ENCODE measurements at regions not wholly inside any gene's neighbourhood (a gene's known extent, or its start where the extent isn't known, plus 50 kb on each side); places are given as distances from the start of the nearest gene placed in this dataset.

GRCh38 chr15:47505712-47506328 is 211.5 kb upstream of the SEMA6D start:
- DNase-seq (ENCODE audit: low read depth): no peak

GRCh38 chr15:47506329-47507100 is 210.8 kb upstream of the SEMA6D start:
- DNase-seq (ENCODE audit: low read depth): no peak

DNA sequence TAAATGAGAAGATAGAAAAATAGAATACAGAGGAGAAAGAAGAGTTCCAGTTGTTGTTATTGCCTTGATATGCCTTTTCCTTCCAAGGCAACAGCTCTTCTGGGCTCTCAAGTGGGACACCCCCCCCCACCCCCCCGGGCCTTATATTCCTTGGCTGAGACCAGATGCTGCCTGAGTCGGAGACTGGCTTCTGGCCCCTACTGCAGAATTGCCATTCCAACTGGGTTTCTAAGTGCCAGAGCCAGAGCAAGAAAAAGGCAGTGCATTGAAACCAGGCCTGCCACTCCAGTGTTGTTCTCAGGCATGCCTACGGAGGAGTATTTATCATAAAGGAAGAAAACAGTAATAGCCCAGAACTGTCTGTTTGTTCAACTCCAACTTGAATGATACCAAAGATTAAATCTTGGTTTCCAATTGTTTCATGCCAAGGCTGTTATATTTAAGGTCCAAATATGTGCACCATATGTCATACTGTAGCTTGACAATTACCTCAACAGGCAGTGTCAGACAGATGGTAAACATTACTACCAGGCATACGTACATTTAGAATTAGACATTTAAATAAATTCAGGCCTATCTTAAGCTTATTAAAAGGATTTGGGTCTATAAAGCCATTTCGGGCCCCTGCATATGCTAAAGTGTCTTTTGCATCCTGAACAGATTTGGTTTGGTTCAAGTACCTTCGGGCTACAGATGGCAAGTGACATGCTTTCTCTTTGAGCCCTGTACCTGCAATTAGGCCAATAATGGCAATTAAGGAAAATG is 209.9 kb upstream of the SEMA6D start:
- DNase-seq (ENCODE audit: low read depth): no peak

- DNase-seq (ENCODE audit: low read depth): no peak
These were observed 206.0 kb upstream of the SEMA6D start for GRCh38 chr15:47511261-47511660.

DNA sequence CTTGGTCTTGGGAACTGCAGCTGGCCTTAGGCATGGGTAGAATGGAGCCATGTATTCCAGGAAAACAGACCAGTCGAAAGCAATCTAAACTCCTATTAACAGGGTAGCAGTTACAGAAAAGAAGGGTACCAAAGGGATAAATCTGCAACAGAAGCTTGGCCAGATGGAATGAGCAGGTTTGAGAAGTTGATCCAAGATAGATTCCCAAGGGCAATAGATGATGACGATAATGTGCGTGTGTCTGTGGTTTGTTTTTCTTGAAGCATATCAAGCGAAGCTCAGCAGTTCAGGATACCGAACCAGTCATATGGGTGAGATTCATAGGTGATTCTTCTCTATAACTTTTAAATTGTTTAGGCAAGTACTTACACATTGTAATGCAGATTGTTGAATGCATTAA is 203.8 kb upstream of the SEMA6D start:
- no peak for DNase-seq (ENCODE audit: low read depth)

DNA sequence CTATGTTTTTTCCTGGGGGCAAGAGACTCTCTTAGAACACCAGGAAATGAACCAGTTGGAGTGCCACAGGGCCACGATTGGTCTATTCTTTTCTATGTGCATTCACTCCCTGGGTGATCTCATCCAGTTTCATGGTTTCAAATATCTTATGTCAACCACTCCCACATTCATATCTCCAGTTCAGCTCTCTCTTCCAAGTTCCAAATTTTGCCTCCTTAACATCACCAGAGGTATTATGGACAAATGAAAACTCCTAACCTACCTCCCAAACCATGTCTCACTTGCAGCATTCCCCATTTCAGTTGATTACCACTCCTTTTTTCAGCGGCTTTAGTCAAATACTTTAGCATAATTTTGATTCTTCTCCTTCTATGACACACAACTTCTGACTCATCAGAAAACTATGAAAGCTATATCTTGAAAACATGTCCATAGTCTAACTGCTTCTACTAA is 203.1 kb upstream of the SEMA6D start:
- peak; percentile 30 for DNase-seq (ENCODE audit: low read depth)

DNA sequence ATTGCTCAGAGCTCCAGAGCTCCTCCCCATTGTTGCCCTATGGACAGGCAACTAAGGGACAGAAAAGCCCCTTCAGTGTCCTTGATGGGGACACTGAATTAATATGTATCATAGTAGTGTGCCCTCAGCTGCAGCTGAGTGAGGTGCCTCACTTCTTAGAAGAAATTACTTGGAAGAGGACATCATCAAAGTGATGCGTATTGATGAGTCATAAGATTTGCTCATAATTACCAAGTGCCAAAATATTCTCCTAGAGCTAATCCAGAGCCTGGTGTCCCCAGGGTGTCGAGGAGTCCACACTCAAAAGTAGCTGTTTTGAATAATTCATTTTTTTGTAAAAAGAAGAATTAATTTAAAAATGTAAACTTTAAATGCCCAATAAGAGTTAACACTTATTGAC is 200.7 kb upstream of the SEMA6D start:
- DNase-seq (ENCODE audit: low read depth): no peak

DNA sequence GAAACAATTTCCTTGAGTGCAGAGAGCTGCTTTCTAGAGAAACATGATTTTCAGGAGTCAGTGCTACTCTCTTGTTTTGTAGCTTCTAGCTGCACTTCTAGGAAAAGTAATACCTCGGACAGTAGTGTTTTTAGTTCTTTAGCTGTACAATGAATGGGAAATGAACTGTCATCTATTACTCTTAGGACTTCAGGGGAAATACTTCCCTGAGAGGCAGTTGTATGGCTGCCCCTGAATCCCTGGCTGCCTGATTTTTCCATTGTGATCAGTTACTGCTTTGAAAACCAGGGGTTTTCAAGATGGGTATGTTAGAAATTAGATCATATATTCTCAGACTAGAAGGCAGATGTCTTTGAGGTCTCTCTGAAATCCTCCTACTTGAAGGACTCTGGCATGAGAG is 200.3 kb upstream of the SEMA6D start:
- DNase-seq (ENCODE audit: low read depth): no peak

- no peak for DNase-seq (ENCODE audit: low read depth)
These were observed 199.6 kb upstream of the SEMA6D start for GRCh38 chr15:47517737-47518136.

DNA sequence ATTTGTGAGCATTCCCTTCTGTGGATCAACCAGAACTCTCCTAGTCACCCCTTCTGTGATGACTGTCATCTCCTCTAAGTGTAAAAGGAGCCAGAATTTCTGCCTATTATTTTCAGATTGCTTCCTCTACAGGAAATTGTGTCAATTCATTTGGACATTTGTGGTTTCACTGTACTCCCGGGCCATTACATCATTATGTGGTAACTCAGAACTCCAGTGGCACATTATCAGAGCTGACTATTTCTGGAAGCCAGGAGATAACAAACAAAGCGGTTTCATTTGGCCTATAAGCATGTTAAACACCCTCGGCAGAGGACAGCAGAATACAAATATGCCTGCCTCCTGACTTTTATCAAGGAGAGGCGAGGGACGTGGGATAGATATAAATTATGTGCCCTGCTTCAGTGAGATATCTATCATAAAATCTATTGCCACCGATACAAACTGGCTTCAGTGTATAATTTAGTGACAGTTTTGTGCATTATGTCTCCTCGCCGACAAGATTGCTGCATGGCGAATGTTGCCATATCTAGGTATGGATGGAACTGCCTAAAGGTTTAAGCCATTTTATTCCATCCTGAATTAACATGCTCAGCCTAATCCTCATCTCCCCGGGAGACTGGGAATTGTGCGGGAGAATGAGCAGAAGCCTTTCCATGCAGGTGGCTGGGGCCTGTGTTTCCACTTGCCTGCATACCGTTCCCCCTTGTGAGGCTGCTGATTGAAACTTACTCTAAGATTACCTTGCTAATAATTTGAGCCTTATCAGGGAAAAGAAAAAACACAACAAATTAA is 193.4 kb upstream of the SEMA6D start:
- DNase-seq (ENCODE audit: low read depth): peak; percentile 34

DNA sequence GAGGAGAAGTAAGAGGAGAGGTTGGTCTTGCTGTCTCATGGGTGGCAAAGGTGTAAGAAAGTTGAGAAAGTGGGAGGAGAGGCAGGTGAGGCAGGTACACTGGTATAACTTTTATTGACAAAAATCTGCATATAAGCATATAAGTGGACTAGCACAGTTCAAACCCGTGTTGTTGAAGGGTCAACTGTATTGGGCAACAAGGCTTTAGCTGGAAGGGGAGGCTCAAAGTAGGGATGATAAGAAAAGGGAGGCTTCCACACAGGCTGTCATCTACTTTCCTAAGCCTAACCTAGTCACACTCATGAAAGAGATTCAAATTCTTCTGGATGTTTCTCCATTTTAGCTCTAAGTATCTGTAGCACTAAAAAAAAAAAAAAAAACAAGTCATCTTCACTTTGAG is 188.1 kb upstream of the SEMA6D start:
- DNase-seq (ENCODE audit: low read depth): no peak

- no peak for DNase-seq (ENCODE audit: low read depth)
These were observed 182.6 kb upstream of the SEMA6D start for GRCh38 chr15:47534673-47535072.

DNA sequence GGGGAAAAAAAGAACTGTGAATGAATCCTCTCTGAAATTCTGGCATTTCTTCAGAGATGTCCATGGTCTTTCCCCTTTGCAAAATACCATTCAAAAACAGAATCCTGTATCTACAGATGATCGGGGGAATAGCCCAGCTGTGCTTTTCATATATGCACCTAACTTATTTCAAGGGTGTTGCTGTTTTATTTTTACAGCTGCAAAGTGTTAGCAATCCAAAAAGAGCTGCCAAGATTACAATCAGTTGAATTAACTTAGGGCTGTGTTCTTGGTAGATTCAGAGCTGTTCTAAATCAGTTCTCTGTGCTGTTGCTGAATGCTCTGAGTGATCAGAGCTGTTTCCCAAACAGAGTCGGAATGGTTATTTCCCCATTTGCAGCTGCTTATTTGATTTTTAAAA is 175.7 kb upstream of the SEMA6D start:
- DNase-seq (ENCODE audit: low read depth): no peak

- no peak for DNase-seq (ENCODE audit: low read depth)
These were observed 174.9 kb upstream of the SEMA6D start for GRCh38 chr15:47542312-47542989.

DNA sequence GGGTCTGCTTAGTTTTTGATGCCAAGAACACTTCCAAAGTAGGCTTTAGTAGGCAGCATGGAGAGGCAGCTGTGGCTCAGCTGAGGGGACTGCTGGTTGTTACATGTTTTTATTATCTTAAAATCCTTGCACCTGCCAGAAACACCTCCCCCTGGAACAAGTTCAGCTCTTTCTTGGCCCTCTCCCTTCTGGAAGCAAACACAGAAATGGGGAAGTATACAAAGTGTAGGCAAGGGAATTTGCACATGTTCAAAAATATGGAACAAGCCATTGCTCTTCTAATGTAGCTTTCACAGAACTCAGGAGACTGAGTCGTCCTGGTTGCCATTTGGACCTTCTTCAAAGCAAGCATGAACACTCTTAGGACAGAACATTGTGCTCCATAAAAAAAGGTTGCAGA is 169.1 kb upstream of the SEMA6D start:
- DNase-seq (ENCODE audit: low read depth): no peak

DNA sequence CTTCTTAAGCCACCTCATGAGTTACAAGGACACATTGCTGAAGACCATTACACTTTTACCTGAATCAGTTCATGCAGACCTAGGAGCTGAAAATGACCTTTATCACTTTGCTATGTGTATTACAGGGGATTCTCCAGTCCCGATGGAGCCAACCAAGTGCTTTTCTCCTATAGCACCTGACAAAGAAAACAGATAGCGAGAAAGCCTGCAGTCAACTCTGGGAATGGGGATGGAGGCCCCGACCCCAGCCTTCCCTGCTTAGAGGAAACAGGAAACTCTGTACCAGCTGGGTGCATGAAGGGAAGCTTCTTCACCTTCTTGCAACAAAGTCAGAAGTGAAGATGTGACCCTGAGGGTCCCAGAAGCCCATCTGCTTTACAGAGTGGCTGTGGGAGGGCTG is 168.3 kb upstream of the SEMA6D start:
- DNase-seq (ENCODE audit: low read depth): no peak

DNA sequence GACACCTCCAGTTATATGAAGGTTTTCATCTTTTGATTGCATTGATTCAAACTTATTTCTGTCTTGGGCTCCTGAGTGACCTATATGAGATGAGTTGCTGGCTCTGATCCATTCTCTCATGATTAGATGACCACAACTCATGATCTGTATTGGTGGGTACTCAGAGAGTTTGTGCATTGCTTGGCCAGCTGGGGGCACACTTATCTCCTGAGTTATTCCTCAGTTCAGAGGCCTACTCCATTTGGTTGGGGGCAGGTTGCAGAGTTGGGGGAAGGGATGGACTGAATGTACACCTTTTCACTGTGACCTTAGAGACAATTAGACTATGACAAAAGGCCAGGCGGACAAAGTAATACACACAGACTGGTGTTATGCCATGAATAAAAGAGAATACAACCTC is 166.2 kb upstream of the SEMA6D start:
- DNase-seq (ENCODE audit: low read depth): no peak

DNA sequence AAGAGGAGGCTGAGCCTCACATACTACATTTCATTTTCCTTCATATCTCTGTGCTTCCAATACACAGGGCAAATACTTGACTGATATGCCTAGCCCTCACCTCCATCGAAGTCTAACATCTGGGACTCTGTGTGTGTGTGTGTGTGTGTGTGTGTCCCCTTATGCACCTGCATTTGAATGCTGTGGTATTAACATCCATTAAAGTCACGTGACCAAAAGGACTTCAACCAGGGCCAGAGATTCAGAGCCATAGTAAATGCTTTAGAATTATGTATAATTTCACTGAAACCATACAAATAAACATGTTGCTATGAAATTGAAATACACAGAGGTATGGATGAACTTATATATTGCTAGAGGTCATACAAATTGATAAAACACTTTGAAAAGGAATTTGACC is 165.8 kb upstream of the SEMA6D start:
- DNase-seq (ENCODE audit: low read depth): no peak

- DNase-seq (ENCODE audit: low read depth): no peak
These were observed 164.2 kb upstream of the SEMA6D start for GRCh38 chr15:47552978-47553608.

DNA sequence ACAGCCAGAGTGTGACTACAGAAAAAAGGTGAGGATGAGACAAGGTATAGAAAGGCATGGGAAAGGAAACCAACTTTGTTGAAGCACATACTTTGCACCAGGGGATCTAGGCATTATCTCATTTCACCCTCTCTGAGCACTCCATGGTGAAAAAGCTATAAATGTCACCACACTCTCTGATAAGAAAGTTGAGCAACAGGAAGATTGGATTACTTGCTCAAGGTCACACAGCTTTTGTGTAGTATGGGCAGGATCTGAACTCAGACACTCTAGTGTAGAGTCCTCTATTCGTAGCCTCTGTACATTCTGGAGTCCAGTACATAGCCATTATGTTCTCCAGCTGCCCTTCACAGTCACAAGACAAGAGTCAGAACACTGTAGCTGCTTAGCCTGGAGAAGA is 163.4 kb upstream of the SEMA6D start:
- no peak for DNase-seq (ENCODE audit: low read depth)

- DNase-seq (ENCODE audit: low read depth): no peak
These were observed 156.2 kb upstream of the SEMA6D start for GRCh38 chr15:47561102-47561501.
